Body of pancreas (tissue), 4 donors: ENCODE measurements at regions not wholly inside any gene's neighbourhood (a gene's known extent, or its start where the extent isn't known, plus 50 kb on each side); places are given as distances from the start of the nearest gene placed in this dataset.
"Not testable (repeated sequence)": the region's sequence is repeated elsewhere in the genome, so short reads cannot be mapped to it uniquely, and the experiment has no call there.

ENCODE experiments used
- ATAC-seq: fragments of 150-250 bp; one replicate; pipeline ENCODE4 v1.9.1; 2016
- DNase-seq, 4 donors: peaks; one replicate each; pipeline ENCODE4 v3.0.0-alpha.2; 2019
- H3K27ac ChIP-seq, 4 donors: fragments of 200-600 bp; sonication (generic); 1 replicate in 3 of 4; 2 replicates in 1 of 4; pipeline versions ENCODE4 v1.5.1 to v1.6.1; 2016 to 2019; ENCODE audit warnings: mild to moderate bottlenecking in 1 of 4, mixed read lengths in 1 of 4, moderate library complexity in 1 of 4
- H3K27me3 ChIP-seq, 2 donors: fragments of 200-600 bp; sonication (generic); one replicate each; pipeline ENCODE4 v1.6.0; 2016; ENCODE audit warnings: mild to moderate bottlenecking in 1 of 2
- H3K36me3 ChIP-seq, 2 donors: fragments of 200-600 bp; sonication (generic); replicated peaks in 1 of 2; 2 replicates each; pipeline ENCODE4 v1.5.1; 2016; ENCODE audit warnings: low read depth in 2 of 2; ENCODE audit not compliant: insufficient read depth in 1 of 2
- H3K4me1 ChIP-seq: fragments of 200-600 bp; sonication (generic); one replicate; pipeline ENCODE4 v1.6.0; 2016
- H3K4me3 ChIP-seq, 2 donors: fragments of 200-600 bp; sonication (generic); 1 replicate in 1 of 2; 2 replicates in 1 of 2; pipeline ENCODE4 v1.5.1; 2016 to 2019
- H3K9me3 ChIP-seq, 3 donors: fragments of 200-600 bp; sonication (generic); 1 replicate in 2 of 3; 2 replicates in 1 of 3; pipeline ENCODE4 v1.5.1; 2016
- CTCF ChIP-seq, 7 experiments: fragments of 450-650 bp in 4 of 7; fragments of 200-600 bp in 3 of 7; sonication (generic) in 3 of 7; IDR thresholded peaks; one replicate each; pipeline ENCODE4 v1.5.1; 2016 to 2019; ENCODE audit warnings: antibody characterized with exemption in 7 of 7
- POLR2A ChIP-seq, 3 donors: fragments of 450-650 bp; IDR thresholded peaks; one replicate each; pipeline ENCODE4 v1.6.1; 2016; ENCODE audit warnings: antibody characterized with exemption in 3 of 3, mild to moderate bottlenecking in 2 of 3
- WGBS, 2 donors: methylation state at CpG; one replicate each; pipeline ENCODE4 v1.1.5; 2017; 5-methylcytosine and 5-hydroxymethylcytosine counted together
- intact Hi-C: fragments of 100-400 bp; cut with DNase I; formaldehyde crosslinking; loops from one replicate; pipeline ENCODE4 v1.15.1; 2023

- intact Hi-C loops: no loop called here
- DNase-seq (peak; percentile 67 to 85 (median 78)), ATAC-seq (peak; percentile 61)
Measured at GRCh38 chr11:36744375-36745168, 146.5 kb upstream of the RAG2 start.

GRCh38 chr11:36743039-36743438, 145.0 kb upstream of the RAG2 start:
- intact Hi-C loops: no loop called here
- no peaks in the 10 kb centered on the region for H3K9me3 ChIP-seq
- ATAC-seq: no peak
- no peaks in the 10 kb centered on the region for H3K4me1 ChIP-seq
- WGBS, 2 donors: 82 to 83% methylated on average over 2 of the region's 2 CpGs
- no peak overlapping the region for H3K27ac ChIP-seq
- no peak for DNase-seq
- no peak overlapping the region for H3K4me3 ChIP-seq
- no peaks in the 10 kb centered on the region for H3K36me3 ChIP-seq
- H3K27me3 ChIP-seq: no peaks in the 10 kb centered on the region
- TF ChIP-seq POLR2A (IDR thresholded peaks at IDR 0.05): no peak
- no peak for TF ChIP-seq CTCF (IDR thresholded peaks at IDR 0.05)

More at GRCh38 chr11:36744375-36745168, 146.5 kb upstream of the RAG2 start:
- Histone ChIP-seq H3K27me3 (no peaks in the 10 kb centered on the region), H3K4me1 (no peaks in the 10 kb centered on the region), H3K27ac (no peak overlapping the region), H3K9me3 (no peaks in the 10 kb centered on the region), H3K4me3 (no peak overlapping the region), H3K36me3 (no peaks in the 10 kb centered on the region)
- peak; percentile 56 to 89 (median 75) for TF ChIP-seq CTCF (IDR thresholded peaks at IDR 0.05)
- no peak for TF ChIP-seq POLR2A (IDR thresholded peaks at IDR 0.05)
- WGBS, 2 donors: 22 to 26% methylated on average over 11 of the region's 11 CpGs

- intact Hi-C loops: no loop called here
- ATAC-seq: no peak
- no peak for DNase-seq
- Histone ChIP-seq H3K27ac (no peak overlapping the region), H3K4me3 (no peak overlapping the region), H3K4me1 (no peaks in the 10 kb centered on the region), H3K9me3 (no peaks in the 10 kb centered on the region), H3K36me3 (no peaks in the 10 kb centered on the region), H3K27me3 (no peaks in the 10 kb centered on the region)
- no peak for TF ChIP-seq POLR2A (IDR thresholded peaks at IDR 0.05)
- no peak for TF ChIP-seq CTCF (IDR thresholded peaks at IDR 0.05)
Measured at GRCh38 chr11:36741515-36741914, 143.5 kb upstream of the RAG2 start.

- 27 to 36% methylated on average over 3 of the region's 3 CpGs for WGBS, 2 donors
- no peak for DNase-seq
- ATAC-seq: no peak
- intact Hi-C loops: no loop called here
- Histone ChIP-seq H3K27me3 (no peaks in the 10 kb centered on the region), H3K36me3 (no peaks in the 10 kb centered on the region), H3K4me3 (no peak overlapping the region), H3K27ac (no peak overlapping the region), H3K9me3 (no peaks in the 10 kb centered on the region), H3K4me1 (no peaks in the 10 kb centered on the region)
- TF ChIP-seq CTCF (IDR thresholded peaks at IDR 0.05): no peak
- TF ChIP-seq POLR2A (IDR thresholded peaks at IDR 0.05): no peak
Measured at GRCh38 chr11:36738292-36738861, 140.3 kb upstream of the RAG2 start.

- intact Hi-C loops: no loop called here
- 51 to 66% methylated on average over 3 of the region's 3 CpGs for WGBS, 2 donors
- Histone ChIP-seq H3K9me3 (no peaks in the 10 kb centered on the region), H3K4me3 (no peak overlapping the region), H3K4me1 (no peaks in the 10 kb centered on the region), H3K27me3 (no peaks in the 10 kb centered on the region), H3K27ac (no peak overlapping the region), H3K36me3 (no peaks in the 10 kb centered on the region)
- TF ChIP-seq POLR2A (IDR thresholded peaks at IDR 0.05): no peak
- TF ChIP-seq CTCF (IDR thresholded peaks at IDR 0.05): no peak
- DNase-seq (no peak), ATAC-seq (no peak)
Measured at GRCh38 chr11:36736103-36736502, 138.1 kb upstream of the RAG2 start.

GRCh38 chr11:36733721-36734120, 135.7 kb upstream of the RAG2 start:
- DNase-seq, ATAC-seq, H3K27ac ChIP-seq, H3K9me3 ChIP-seq, intact Hi-C loops, H3K4me1 ChIP-seq, H3K4me3 ChIP-seq, H3K36me3 ChIP-seq, H3K27me3 ChIP-seq: not testable (repeated sequence)
- 83 to 89% methylated on average over 10 of the region's 10 CpGs for WGBS, 2 donors
